Gastroesophageal sphincter (tissue), 4 donors: ENCODE measurements at regions not wholly inside any gene's neighbourhood (a gene's known extent, or its start where the extent isn't known, plus 50 kb on each side); places are given as distances from the start of the nearest gene placed in this dataset.

Experiments used
- ATAC-seq: fragments of 150-250 bp; one replicate; pipeline ENCODE4 v1.9.1; 2016; ENCODE audit warnings: mild to moderate bottlenecking, moderate library complexity
- H3K27ac ChIP-seq, 4 donors: fragments of 200-600 bp; sonication (generic) in 3 of 4; 1 replicate in 3 of 4; 2 replicates in 1 of 4; pipeline ENCODE4 v1.5.1; 2016 to 2019
- H3K27me3 ChIP-seq: fragments of 200-600 bp; sonication (generic); one replicate; pipeline ENCODE4 v1.5.1; 2019
- H3K36me3 ChIP-seq, 2 donors: fragments of 200-600 bp; sonication (generic); one replicate each; pipeline ENCODE4 v1.5.1; 2019; ENCODE audit warnings: control low read depth in 1 of 2
- H3K4me1 ChIP-seq, 3 donors: fragments of 200-600 bp; sonication (generic); 1 replicate in 2 of 3; 2 replicates in 1 of 3; pipeline ENCODE4 v1.5.1; 2016 to 2019; ENCODE audit warnings: control low read depth in 2 of 3
- H3K4me3 ChIP-seq, 2 donors: fragments of 200-600 bp; sonication (generic); one replicate each; pipeline ENCODE4 v1.5.1; 2019; ENCODE audit warnings: mild to moderate bottlenecking in 1 of 2, moderate library complexity in 1 of 2
- H3K9me3 ChIP-seq, 3 donors: fragments of 200-600 bp; sonication (generic); one replicate each; pipeline ENCODE4 v1.5.1; 2017 to 2019; ENCODE audit warnings: control low read depth in 2 of 3
- CTCF ChIP-seq, 4 experiments: fragments of 200-600 bp in 2 of 4; fragments of 450-650 bp in 2 of 4; sonication (generic) in 1 of 4; IDR thresholded peaks; one replicate each; pipeline ENCODE4 v1.5.1; 2017 to 2019; ENCODE audit warnings: antibody characterized with exemption in 4 of 4, mild to moderate bottlenecking in 2 of 4, moderate library complexity in 2 of 4
- EP300 ChIP-seq: sonication (generic); formaldehyde crosslinking; IDR thresholded peaks from one replicate; pipeline ENCODE4 v1.6.1; 2017; ENCODE audit warnings: antibody characterized with exemption, mild to moderate bottlenecking
- POLR2A ChIP-seq, 2 donors: fragments of 450-650 bp; IDR thresholded peaks; one replicate each; pipeline ENCODE4 v1.6.1; 2017; ENCODE audit warnings: antibody characterized with exemption in 2 of 2, mild to moderate bottlenecking in 2 of 2, moderate library complexity in 1 of 2
- POLR2AphosphoS5 ChIP-seq: sonication (generic); formaldehyde crosslinking; IDR thresholded peaks from one replicate; pipeline ENCODE4 v1.6.1; 2017; ENCODE audit warnings: antibody characterized with exemption
- WGBS, 2 donors: methylation state at CpG; one replicate each; pipeline ENCODE4 v1.1.5; 2018; ENCODE audit warnings: low coverage in 1 of 2; 5-methylcytosine and 5-hydroxymethylcytosine counted together

GRCh38 chr15:92224843-92225242, 168.8 kb upstream of the ST8SIA2 start:
- Histone ChIP-seq H3K27ac (no peak overlapping the region), H3K4me1 (no peaks in the 10 kb centered on the region), H3K9me3 (peaks cover 0 to 15% (median 0%) of the 10 kb centered on the region in 3 donors), H3K36me3 (no peaks in the 10 kb centered on the region), H3K27me3 (no peaks in the 10 kb centered on the region), H3K4me3 (no peak overlapping the region)
- 75 to 89% methylated on average over 1 to 2 of the region's 2 CpGs for WGBS, 2 donors
- ATAC-seq, result no peak
- TF ChIP-seq POLR2AphosphoS5 (no peak), POLR2A (IDR thresholded peaks at IDR 0.05) (no peak), EP300 (no peak)

GRCh38 chr15:92226020-92226612, 167.6 kb upstream of the ST8SIA2 start:
- no peak for ATAC-seq
- Histone ChIP-seq H3K4me3 (no peak overlapping the region), H3K36me3 (no peaks in the 10 kb centered on the region), H3K27me3 (no peaks in the 10 kb centered on the region), H3K4me1 (no peaks in the 10 kb centered on the region), H3K27ac (no peak overlapping the region), H3K9me3 (peaks cover 0 to 15% (median 0%) of the 10 kb centered on the region in 3 donors)
- TF ChIP-seq POLR2A (IDR thresholded peaks at IDR 0.05), result no peak
- peak in 2 of 4 experiments; percentile 17 to 28 for TF ChIP-seq CTCF (IDR thresholded peaks at IDR 0.05)
- no peak for TF ChIP-seq EP300
- no peak for TF ChIP-seq POLR2AphosphoS5
- 40 to 60% methylated on average over 2 to 6 of the region's 6 CpGs for WGBS, 2 donors

GRCh38 chr15:92228830-92229229, 164.9 kb upstream of the ST8SIA2 start:
- H3K4me1 ChIP-seq, result no peaks in the 10 kb centered on the region
- peaks cover 0 to 14% (median 0%) of the 10 kb centered on the region in 3 donors for H3K9me3 ChIP-seq
- WGBS, 2 donors, result 55 to 83% methylated on average over 2 of the region's 2 CpGs
- TF ChIP-seq CTCF (IDR thresholded peaks at IDR 0.05), result no peak
- no peak for TF ChIP-seq POLR2A (IDR thresholded peaks at IDR 0.05)
- TF ChIP-seq EP300, result no peak
- no peak for TF ChIP-seq POLR2AphosphoS5
- no peak overlapping the region for H3K4me3 ChIP-seq
- no peaks in the 10 kb centered on the region for H3K36me3 ChIP-seq
- H3K27ac ChIP-seq, result no peak overlapping the region
- ATAC-seq, result no peak
- peaks cover 10% of the 10 kb centered on the region for H3K27me3 ChIP-seq

GRCh38 chr15:92231461-92231860, 162.2 kb upstream of the ST8SIA2 start:
- H3K9me3 ChIP-seq, result peaks cover 0 to 21% (median 0%) of the 10 kb centered on the region in 3 donors
- H3K4me3 ChIP-seq, result no peak overlapping the region
- 52 to 66% methylated on average over 4 of the region's 4 CpGs for WGBS, 2 donors
- no peak overlapping the region for H3K27ac ChIP-seq
- H3K36me3 ChIP-seq, result no peaks in the 10 kb centered on the region
- ATAC-seq, result no peak
- no peak for TF ChIP-seq POLR2AphosphoS5
- TF ChIP-seq EP300, result no peak
- no peak for TF ChIP-seq CTCF (IDR thresholded peaks at IDR 0.05)
- H3K4me1 ChIP-seq, result no peaks in the 10 kb centered on the region
- peaks cover 12% of the 10 kb centered on the region for H3K27me3 ChIP-seq

- TF ChIP-seq CTCF (IDR thresholded peaks at IDR 0.05) (no peak), EP300 (no peak), POLR2AphosphoS5 (no peak), POLR2A (IDR thresholded peaks at IDR 0.05) (no peak)
- WGBS, 2 donors, result 47 to 62% methylated on average over 6 of the region's 7 CpGs
- no peak overlapping the region for H3K4me3 ChIP-seq
- no peak overlapping the region for H3K27ac ChIP-seq
- no peaks in the 10 kb centered on the region for H3K4me1 ChIP-seq
- H3K27me3 ChIP-seq, result peaks cover 12% of the 10 kb centered on the region
- H3K36me3 ChIP-seq, result no peaks in the 10 kb centered on the region
- ATAC-seq, result no peak
- H3K9me3 ChIP-seq, result peaks cover 0 to 21% (median 0%) of the 10 kb centered on the region in 3 donors
These were observed 161.4 kb upstream of the ST8SIA2 start for GRCh38 chr15:92232317-92232716.
